Loucy (cell line): ENCODE measurements at regions not wholly inside any gene's neighbourhood (a gene's known extent, or its start where the extent isn't known, plus 50 kb on each side); places are given as distances from the start of the nearest gene placed in this dataset.
A peak's percentile ranks its signal among the peaks of the same experiment; 100 is the strongest.

Experiments used
- H2AFZ ChIP-seq: fragments of 200-600 bp; sonication (generic); 2 replicates; pipeline ENCODE4 v1.6.0; 2016; ENCODE audit warnings: antibody characterized with exemption, mild to moderate bottlenecking, low read length, moderate library complexity
- H3F3A ChIP-seq: fragments of 200-600 bp; 2 replicates; pipeline ENCODE4 v1.6.0; 2016; ENCODE audit warnings: antibody characterized with exemption, low read depth, mild to moderate bottlenecking
- H3K27me3 ChIP-seq: fragments of 200-600 bp; sonication (generic); 2 replicates; pipeline ENCODE4 v1.6.1; 2014; ENCODE audit warnings: low read length, mild to moderate bottlenecking; ENCODE audit not compliant: insufficient read depth, poor library complexity, severe bottlenecking
- H3K36me3 ChIP-seq: fragments of 200-600 bp; sonication (generic); 2 replicates; pipeline ENCODE4 v1.6.1; 2016; ENCODE audit warnings: low read length; ENCODE audit not compliant: insufficient read depth
- H3K4me1 ChIP-seq: fragments of 200-600 bp; sonication (generic); 2 replicates; pipeline ENCODE4 v1.5.1; 2014; ENCODE audit warnings: low read length, mild to moderate bottlenecking; ENCODE audit not compliant: insufficient read depth, poor library complexity, severe bottlenecking
- H3K4me2 ChIP-seq: fragments of 200-600 bp; sonication (generic); 2 replicates; pipeline ENCODE4 v1.6.0; 2014; ENCODE audit warnings: antibody characterized with exemption, low read length, low read depth, mild to moderate bottlenecking; ENCODE audit not compliant: poor library complexity, severe bottlenecking
- H3K4me3 ChIP-seq: fragments of 200-600 bp; sonication (generic); 2 replicates; pipeline ENCODE4 v1.5.1; 2014; ENCODE audit warnings: low read length, mild to moderate bottlenecking, mixed read lengths; ENCODE audit not compliant: poor library complexity, severe bottlenecking
- H3K79me2 ChIP-seq: fragments of 200-600 bp; sonication (generic); 2 replicates; pipeline ENCODE4 v1.6.1; 2014; ENCODE audit warnings: low read length; ENCODE audit not compliant: insufficient read depth
- H3K9ac ChIP-seq: fragments of 200-600 bp; sonication (generic); 2 replicates; pipeline ENCODE4 v1.6.0; 2014; ENCODE audit warnings: mild to moderate bottlenecking, low read depth, low read length, moderate library complexity; ENCODE audit not compliant: poor library complexity, severe bottlenecking
- H3K9me2 ChIP-seq: fragments of 200-600 bp; sonication (generic); replicated peaks from 2 replicates; pipeline ENCODE4 v1.6.1; 2016; ENCODE audit warnings: low read depth, low read length, mixed read lengths
- H3K9me3 ChIP-seq: fragments of 200-600 bp; sonication (generic); 2 replicates; pipeline ENCODE4 v1.6.1; 2014; ENCODE audit warnings: mild to moderate bottlenecking, antibody characterized with exemption, low read length, low read depth; ENCODE audit not compliant: insufficient read depth
- H4K20me1 ChIP-seq: fragments of 200-600 bp; sonication (generic); 2 replicates; pipeline ENCODE4 v1.6.0; 2014; ENCODE audit warnings: antibody characterized with exemption, low read length, mild to moderate bottlenecking; ENCODE audit not compliant: insufficient read depth, poor library complexity, severe bottlenecking
- EZH2phosphoT487 ChIP-seq: fragments of 200-600 bp; IDR thresholded peaks from 2 replicates; pipeline ENCODE4 v1.6.1; 2018; ENCODE audit warnings: antibody characterized with exemption, mild to moderate bottlenecking, moderate library complexity, borderline replicate concordance
- TF ChIP-seq, protein P1 (sequence below): fragments of 200-600 bp; sonication (generic); conservative IDR thresholded peaks from 2 replicates; pipeline ENCODE4 v1.5.1; 2014; ENCODE audit warnings: mild to moderate bottlenecking, antibody characterized with exemption, low read length

DNA sequence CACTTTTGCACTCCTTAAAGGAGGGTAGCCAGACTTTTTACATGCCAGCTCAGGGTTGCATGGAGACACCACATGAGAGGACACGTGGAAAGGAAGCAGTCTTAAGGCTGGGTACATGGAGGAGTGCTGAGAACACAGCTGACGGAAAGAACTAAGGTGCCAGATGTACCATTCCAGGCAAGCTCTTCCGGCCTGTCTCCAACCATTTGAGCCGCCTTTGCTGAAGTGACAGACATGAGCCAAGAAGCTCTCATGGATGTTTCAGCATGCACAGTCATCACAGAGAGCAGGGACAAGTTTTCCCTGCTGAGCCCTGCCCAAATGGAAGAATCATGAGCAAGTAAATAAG lies 83.4 kb upstream of the BMP2K start:
- Histone ChIP-seq H3K4me2 (peak overlapping the region; percentile 65), H3K27me3 (no peaks in the 10 kb centered on the region), H3K4me1 (peaks cover 33% of the 10 kb centered on the region), H2AFZ (no peak overlapping the region; the same call in 1 of the 2 replicates), H3F3A (peaks cover 3% of the 10 kb centered on the region; the same call in 1 of the 2 replicates), H3K9me3 (no peaks in the 10 kb centered on the region), H3K79me2 (no peaks in the 10 kb centered on the region), H3K4me3 (no peak overlapping the region), H3K9ac (no peak overlapping the region), H4K20me1 (no peaks in the 10 kb centered on the region), H3K9me2 (no peaks in the 10 kb centered on the region), H3K36me3 (no peaks in the 10 kb centered on the region)
- TF ChIP-seq, protein P1, sequence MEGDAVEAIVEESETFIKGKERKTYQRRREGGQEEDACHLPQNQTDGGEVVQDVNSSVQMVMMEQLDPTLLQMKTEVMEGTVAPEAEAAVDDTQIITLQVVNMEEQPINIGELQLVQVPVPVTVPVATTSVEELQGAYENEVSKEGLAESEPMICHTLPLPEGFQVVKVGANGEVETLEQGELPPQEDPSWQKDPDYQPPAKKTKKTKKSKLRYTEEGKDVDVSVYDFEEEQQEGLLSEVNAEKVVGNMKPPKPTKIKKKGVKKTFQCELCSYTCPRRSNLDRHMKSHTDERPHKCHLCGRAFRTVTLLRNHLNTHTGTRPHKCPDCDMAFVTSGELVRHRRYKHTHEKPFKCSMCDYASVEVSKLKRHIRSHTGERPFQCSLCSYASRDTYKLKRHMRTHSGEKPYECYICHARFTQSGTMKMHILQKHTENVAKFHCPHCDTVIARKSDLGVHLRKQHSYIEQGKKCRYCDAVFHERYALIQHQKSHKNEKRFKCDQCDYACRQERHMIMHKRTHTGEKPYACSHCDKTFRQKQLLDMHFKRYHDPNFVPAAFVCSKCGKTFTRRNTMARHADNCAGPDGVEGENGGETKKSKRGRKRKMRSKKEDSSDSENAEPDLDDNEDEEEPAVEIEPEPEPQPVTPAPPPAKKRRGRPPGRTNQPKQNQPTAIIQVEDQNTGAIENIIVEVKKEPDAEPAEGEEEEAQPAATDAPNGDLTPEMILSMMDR: no peak
- TF ChIP-seq EZH2phosphoT487: no peak

GRCh38 chr4:78693777-78694456 lies 82.2 kb upstream of the BMP2K start:
- no peak overlapping the region for H2AFZ ChIP-seq
- no peak overlapping the region for H3K4me2 ChIP-seq
- no peak overlapping the region for H3K9ac ChIP-seq
- H3F3A ChIP-seq: peaks cover 3% of the 10 kb centered on the region; the same call in 1 of the 2 replicates
- H3K4me1 ChIP-seq: peaks cover 33% of the 10 kb centered on the region
- H3K36me3 ChIP-seq: no peaks in the 10 kb centered on the region
- H3K27me3 ChIP-seq: no peaks in the 10 kb centered on the region
- no peaks in the 10 kb centered on the region for H3K79me2 ChIP-seq
- no peaks in the 10 kb centered on the region for H3K9me3 ChIP-seq
- H3K9me2 ChIP-seq: no peaks in the 10 kb centered on the region
- TF ChIP-seq EZH2phosphoT487: no peak
- TF ChIP-seq, protein P1: no peak
- no peak overlapping the region for H3K4me3 ChIP-seq
- no peaks in the 10 kb centered on the region for H4K20me1 ChIP-seq

GRCh38 chr4:78694457-78694787 lies 81.7 kb upstream of the BMP2K start:
- Histone ChIP-seq H3K9me3 (no peaks in the 10 kb centered on the region), H3K27me3 (no peaks in the 10 kb centered on the region), H3K36me3 (no peaks in the 10 kb centered on the region), H3F3A (peaks cover 3% of the 10 kb centered on the region; the same call in 1 of the 2 replicates), H3K4me2 (no peak overlapping the region), H3K79me2 (no peaks in the 10 kb centered on the region), H4K20me1 (no peaks in the 10 kb centered on the region), H3K4me1 (peaks cover 30% of the 10 kb centered on the region), H2AFZ (no peak overlapping the region), H3K9ac (no peak overlapping the region), H3K4me3 (no peak overlapping the region), H3K9me2 (no peaks in the 10 kb centered on the region)
- TF ChIP-seq EZH2phosphoT487: no peak

DNA sequence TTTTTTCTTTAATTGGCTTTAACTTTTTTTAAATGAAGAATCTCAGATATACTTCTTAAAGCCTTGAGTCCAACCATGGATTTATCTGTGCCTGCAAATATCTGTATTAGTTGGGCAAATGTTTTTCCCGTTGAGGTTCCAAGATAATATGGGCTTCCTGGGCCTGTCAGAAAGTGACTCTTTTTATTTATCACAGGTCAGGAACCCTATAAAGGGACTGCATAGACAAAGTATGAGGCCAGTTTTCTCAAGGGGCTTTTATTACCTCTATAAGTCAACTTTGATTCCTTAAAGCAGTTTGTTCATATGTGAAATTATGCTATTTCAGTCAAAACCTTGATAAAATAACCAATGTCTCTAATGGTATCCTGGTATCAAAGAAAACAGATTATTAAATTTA lies 80.2 kb upstream of the BMP2K start:
- Histone ChIP-seq H3K4me2 (no peak overlapping the region), H3K27me3 (no peaks in the 10 kb centered on the region), H3K36me3 (no peaks in the 10 kb centered on the region), H3K4me3 (no peak overlapping the region), H3K9me2 (no peaks in the 10 kb centered on the region), H3F3A (peaks cover 3% of the 10 kb centered on the region; the same call in 1 of the 2 replicates), H2AFZ (no peak overlapping the region), H3K4me1 (peaks cover 20% of the 10 kb centered on the region), H3K9ac (no peak overlapping the region), H3K9me3 (no peaks in the 10 kb centered on the region), H4K20me1 (no peaks in the 10 kb centered on the region), H3K79me2 (no peaks in the 10 kb centered on the region)
- TF ChIP-seq, protein P1: no peak
- TF ChIP-seq EZH2phosphoT487: no peak
